ENCODE measurements at regions not wholly inside any gene's neighbourhood (a gene's known extent, or its start where the extent isn't known, plus 50 kb on each side); places are given as distances from the start of the nearest gene placed in this dataset.
A peak's percentile ranks its signal among the peaks of the same experiment; 100 is the strongest.

GRCh38 chr5:43985411-43985810 lies 382.4 kb downstream of the NNT start:
- FAIRE-seq: no peak
- no peak for TF ChIP-seq CTCF (IDR thresholded peaks at IDR 0.05)

DNA sequence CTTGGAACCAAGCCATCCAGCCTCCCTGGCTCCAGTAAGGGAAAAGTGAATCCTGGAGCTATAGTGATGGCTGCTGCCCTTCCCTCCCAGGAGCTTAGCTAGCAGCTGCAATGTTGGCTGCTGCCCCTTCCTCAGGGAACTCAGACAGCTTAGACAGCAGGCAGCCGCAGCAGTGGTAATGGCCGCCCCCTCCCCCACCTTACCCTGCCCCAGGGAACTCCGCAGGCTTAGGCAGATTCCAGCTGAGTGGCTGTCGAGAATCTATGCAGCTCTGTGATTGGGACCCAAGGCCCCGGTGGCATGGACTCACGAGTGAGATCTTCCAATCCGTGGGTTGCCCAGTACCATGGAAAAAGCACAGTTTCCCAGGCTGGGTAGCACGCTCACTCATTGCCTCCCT lies 378.6 kb downstream of the NNT start:
- no peaks in the 10 kb centered on the region for H3K36me3 ChIP-seq
- peak in 1 of 6 donors; percentile 16 for DNase-seq
- 83% methylated on average over 7 to 8 of the region's 8 CpGs for WGBS, 2 donors
- no peak for FAIRE-seq
- no peak overlapping the region for H3K27ac ChIP-seq
- no peaks in the 10 kb centered on the region for H3K9me3 ChIP-seq
- H3K4me1 ChIP-seq: no peaks in the 10 kb centered on the region
- H3K27me3 ChIP-seq: no peaks in the 10 kb centered on the region
- no peak overlapping the region for H3K4me3 ChIP-seq
- TF ChIP-seq CTCF (IDR thresholded peaks at IDR 0.05): no peak
- intact Hi-C loops (cut with DNase I): no loop called here
- ATAC-seq: no peak

More at GRCh38 chr5:43985411-43985810, 382.4 kb downstream of the NNT start:
- Histone ChIP-seq H3K36me3 (no peaks in the 10 kb centered on the region), H3K4me3 (no peak overlapping the region), H3K9me3 (no peaks in the 10 kb centered on the region), H3K27me3 (no peaks in the 10 kb centered on the region), H3K4me1 (no peaks in the 10 kb centered on the region), H3K27ac (no peak overlapping the region)
- 73 to 88% methylated on average over 3 of the region's 3 CpGs for WGBS, 2 donors
- DNase-seq (no peak), ATAC-seq (no peak)
- intact Hi-C loops (cut with DNase I): no loop called here

DNA sequence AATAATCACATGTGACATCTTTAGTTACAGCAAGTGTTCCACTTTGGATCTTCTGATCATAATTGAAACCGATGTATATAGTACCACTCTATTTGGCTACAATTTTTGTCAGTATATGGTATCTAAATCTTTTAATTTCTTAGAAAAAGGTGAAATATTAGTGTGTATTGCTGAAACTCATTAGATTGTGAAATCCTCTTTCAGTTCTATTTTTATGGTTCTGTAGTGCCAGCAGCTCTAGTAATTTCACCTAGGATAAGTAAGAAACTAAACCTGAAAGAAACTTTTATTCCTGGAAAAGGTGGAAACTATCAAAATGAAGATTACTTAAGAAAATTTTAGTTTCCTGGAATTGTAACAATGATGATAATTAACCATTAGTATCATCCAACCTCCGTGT lies 370.9 kb downstream of the NNT start:
- 85 to 87% methylated on average over 2 of the region's 2 CpGs for WGBS, 2 donors
- Histone ChIP-seq H3K36me3 (no peaks in the 10 kb centered on the region), H3K27me3 (no peaks in the 10 kb centered on the region), H3K27ac (no peak overlapping the region), H3K4me3 (no peak overlapping the region), H3K9me3 (no peaks in the 10 kb centered on the region), H3K4me1 (peaks cover 0 to 4% (median 0%) of the 10 kb centered on the region in 3 donors)
- intact Hi-C loops (cut with DNase I): no loop called here
- no peak for FAIRE-seq
- DNase-seq: no peak
- ATAC-seq: no peak
- TF ChIP-seq CTCF (IDR thresholded peaks at IDR 0.05): no peak

GRCh38 chr5:43973318-43973717 lies 370.3 kb downstream of the NNT start:
- H3K27ac ChIP-seq: no peak overlapping the region
- ATAC-seq (peak; percentile 39 to 74 (median 70)), FAIRE-seq (no peak)

DNA sequence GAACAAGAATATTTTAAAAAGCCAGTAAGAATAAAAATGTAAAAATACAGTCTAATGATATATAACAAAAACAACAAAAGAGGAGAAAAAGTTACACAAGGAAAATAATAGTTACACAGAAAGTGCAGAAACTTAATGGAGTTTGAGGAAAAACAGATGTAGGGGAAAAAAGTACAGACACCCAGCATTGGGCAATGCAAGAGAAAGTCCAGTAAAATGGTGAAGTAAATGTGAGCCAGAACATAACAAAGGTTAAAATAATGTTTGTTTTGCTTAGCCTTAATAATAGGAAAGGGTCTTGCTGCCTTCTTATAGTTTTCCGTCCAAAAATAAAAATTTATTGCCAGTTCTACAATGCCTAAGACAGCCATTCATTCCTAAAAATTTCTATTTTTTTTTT lies 364.2 kb downstream of the NNT start:
- H3K4me1 ChIP-seq: no peaks in the 10 kb centered on the region
- H3K4me3 ChIP-seq: no peak overlapping the region
- H3K27ac ChIP-seq: no peak overlapping the region
- H3K36me3 ChIP-seq: no peaks in the 10 kb centered on the region
- no peaks in the 10 kb centered on the region for H3K27me3 ChIP-seq
- intact Hi-C loops (cut with DNase I): no loop called here
- H3K9me3 ChIP-seq: no peaks in the 10 kb centered on the region
- 68 to 83% methylated on average over 1 of the region's 1 CpG for WGBS, 2 donors
- ATAC-seq: no peak
- no peak for DNase-seq
- no peak for FAIRE-seq
- TF ChIP-seq CTCF (IDR thresholded peaks at IDR 0.05): no peak

More at GRCh38 chr5:43973318-43973717, 370.3 kb downstream of the NNT start:
- WGBS, 2 donors: 46 to 50% methylated on average over 2 of the region's 2 CpGs
- no peaks in the 10 kb centered on the region for H3K9me3 ChIP-seq
- peaks cover 0 to 4% (median 0%) of the 10 kb centered on the region in 3 donors for H3K4me1 ChIP-seq
- peak in 1 of 6 donors; percentile 22 for DNase-seq
- H3K36me3 ChIP-seq: no peaks in the 10 kb centered on the region
- intact Hi-C loops (cut with DNase I): no loop called here
- H3K4me3 ChIP-seq: no peak overlapping the region
- no peaks in the 10 kb centered on the region for H3K27me3 ChIP-seq
- TF ChIP-seq CTCF (IDR thresholded peaks at IDR 0.05): no peak
